ENCODE measurements at regions not wholly inside any gene's neighbourhood (a gene's known extent, or its start where the extent isn't known, plus 50 kb on each side); places are given as distances from the start of the nearest gene placed in this dataset.
"Not testable (repeated sequence)": the region's sequence is repeated elsewhere in the genome, so short reads cannot be mapped to it uniquely, and the experiment has no call there.

DNA sequence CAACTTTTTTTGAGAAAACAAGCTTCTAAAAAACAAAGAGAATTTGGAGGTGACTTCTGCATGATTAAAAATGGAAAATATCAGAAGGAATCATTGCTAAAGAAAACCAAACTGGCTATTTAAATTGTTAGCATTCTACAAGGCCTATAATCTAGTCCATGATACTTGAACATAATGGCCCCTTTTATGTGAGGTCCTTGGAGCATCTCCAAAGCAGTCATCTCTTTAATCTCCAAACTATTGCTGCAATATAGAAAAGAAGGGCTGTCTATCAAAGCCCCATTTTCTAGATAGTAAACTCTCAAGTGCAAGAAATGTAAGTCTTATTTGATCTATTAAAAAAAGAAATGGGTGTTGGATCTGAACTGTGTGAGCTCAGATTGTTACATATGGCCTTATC lies 615.1 kb downstream of the CENPC start:
- DNase-seq (ENCODE audit: low read depth) = no peak
- Histone ChIP-seq H3K79me2 (ENCODE audit: insufficient read depth, low read length) (no peaks in the 10 kb centered on the region), H3K4me3 (ENCODE audit: insufficient read depth, low read depth, low read length) (no peak overlapping the region), H3K4me2 (ENCODE audit: low read length) (no peak overlapping the region), H3K9ac (ENCODE audit: low read length) (no peak overlapping the region), H3K27ac (ENCODE audit: low read depth, low read length) (no peak overlapping the region), H3K9me3 (ENCODE audit: insufficient read depth, low read depth, low read length) (no peaks in the 10 kb centered on the region), H4K20me1 (ENCODE audit: insufficient read depth, low read length) (no peaks in the 10 kb centered on the region), H3K36me3 (ENCODE audit: insufficient read depth, low read length) (no peaks in the 10 kb centered on the region), H3K27me3 (ENCODE audit: insufficient read depth, low read length) (no peaks in the 10 kb centered on the region), H2AFZ (ENCODE audit: low read depth, low read length) (no peak overlapping the region), H3K4me1 (ENCODE audit: insufficient read depth, low read length) (no peaks in the 10 kb centered on the region)
- H3K27me3 Mint-ChIP-seq (ENCODE audit: low read depth, unreplicated experiment) = no peaks in the 10 kb centered on the region
- no peak for FAIRE-seq
- no peak overlapping the region for H3K4me3 Mint-ChIP-seq (ENCODE audit: unreplicated experiment)
- no peaks in the 10 kb centered on the region for H3K9me3 Mint-ChIP-seq (ENCODE audit: unreplicated experiment)
- H3K36me3 Mint-ChIP-seq (ENCODE audit: low read depth, unreplicated experiment) = no peaks in the 10 kb centered on the region
- no peak overlapping the region for H3K27ac Mint-ChIP-seq (ENCODE audit: unreplicated experiment)
- TF ChIP-seq, protein P1, sequence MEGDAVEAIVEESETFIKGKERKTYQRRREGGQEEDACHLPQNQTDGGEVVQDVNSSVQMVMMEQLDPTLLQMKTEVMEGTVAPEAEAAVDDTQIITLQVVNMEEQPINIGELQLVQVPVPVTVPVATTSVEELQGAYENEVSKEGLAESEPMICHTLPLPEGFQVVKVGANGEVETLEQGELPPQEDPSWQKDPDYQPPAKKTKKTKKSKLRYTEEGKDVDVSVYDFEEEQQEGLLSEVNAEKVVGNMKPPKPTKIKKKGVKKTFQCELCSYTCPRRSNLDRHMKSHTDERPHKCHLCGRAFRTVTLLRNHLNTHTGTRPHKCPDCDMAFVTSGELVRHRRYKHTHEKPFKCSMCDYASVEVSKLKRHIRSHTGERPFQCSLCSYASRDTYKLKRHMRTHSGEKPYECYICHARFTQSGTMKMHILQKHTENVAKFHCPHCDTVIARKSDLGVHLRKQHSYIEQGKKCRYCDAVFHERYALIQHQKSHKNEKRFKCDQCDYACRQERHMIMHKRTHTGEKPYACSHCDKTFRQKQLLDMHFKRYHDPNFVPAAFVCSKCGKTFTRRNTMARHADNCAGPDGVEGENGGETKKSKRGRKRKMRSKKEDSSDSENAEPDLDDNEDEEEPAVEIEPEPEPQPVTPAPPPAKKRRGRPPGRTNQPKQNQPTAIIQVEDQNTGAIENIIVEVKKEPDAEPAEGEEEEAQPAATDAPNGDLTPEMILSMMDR (IDR thresholded peaks at IDR 0.05; ENCODE audit: insufficient read depth, low read depth, low read length) = no peak
- H3K4me1 Mint-ChIP-seq (ENCODE audit: low read depth, unreplicated experiment) = no peaks in the 10 kb centered on the region

DNA sequence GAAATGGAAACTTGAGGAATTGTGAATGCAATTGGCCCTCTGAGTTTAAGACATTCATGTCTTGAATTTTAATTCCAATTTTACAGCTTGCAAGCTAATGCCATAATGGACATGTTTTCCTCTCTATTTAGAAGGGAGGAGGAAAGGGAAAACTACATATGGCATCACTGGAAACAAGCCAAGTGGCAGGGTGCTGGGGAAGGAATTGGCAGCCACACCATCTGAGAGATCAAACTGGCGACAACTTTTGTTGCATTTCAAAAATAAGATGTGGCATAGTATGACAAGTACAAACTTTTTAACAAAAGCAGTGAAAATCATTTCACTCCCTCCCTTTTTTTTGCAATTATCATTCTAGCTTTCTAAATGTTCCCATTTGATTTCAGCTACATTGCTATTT lies 615.6 kb downstream of the CENPC start:
- H3K36me3 Mint-ChIP-seq (ENCODE audit: low read depth, unreplicated experiment) = no peaks in the 10 kb centered on the region
- no peaks in the 10 kb centered on the region for H3K36me3 ChIP-seq (ENCODE audit: insufficient read depth, low read length)
- TF ChIP-seq EZH2 (IDR thresholded peaks at IDR 0.05; ENCODE audit: insufficient read depth, low read length) = no peak
- TF ChIP-seq, protein P1 (IDR thresholded peaks at IDR 0.05; ENCODE audit: insufficient read depth, low read depth, low read length) = no peak
- no peaks in the 10 kb centered on the region for H3K4me1 Mint-ChIP-seq (ENCODE audit: low read depth, unreplicated experiment)
- H3K27me3 Mint-ChIP-seq (ENCODE audit: low read depth, unreplicated experiment) = no peaks in the 10 kb centered on the region
- no peak for DNase-seq (ENCODE audit: low read depth)
- no peak overlapping the region for H3K4me3 Mint-ChIP-seq (ENCODE audit: unreplicated experiment)
- no peak overlapping the region for H3K9ac ChIP-seq (ENCODE audit: low read length)
- H3K4me1 ChIP-seq (ENCODE audit: insufficient read depth, low read length) = no peaks in the 10 kb centered on the region
- H4K20me1 ChIP-seq (ENCODE audit: insufficient read depth, low read length) = no peaks in the 10 kb centered on the region
- no peak overlapping the region for H3K4me3 ChIP-seq (ENCODE audit: insufficient read depth, low read depth, low read length)
- H3K27me3 ChIP-seq (ENCODE audit: insufficient read depth, low read length) = no peaks in the 10 kb centered on the region
- no peak overlapping the region for H3K27ac ChIP-seq (ENCODE audit: low read depth, low read length)
- no peaks in the 10 kb centered on the region for H3K9me3 Mint-ChIP-seq (ENCODE audit: unreplicated experiment)
- H3K27ac Mint-ChIP-seq (ENCODE audit: unreplicated experiment) = no peak overlapping the region
- no peak overlapping the region for H2AFZ ChIP-seq (ENCODE audit: low read depth, low read length)
- H3K9me3 ChIP-seq (ENCODE audit: insufficient read depth, low read depth, low read length) = no peaks in the 10 kb centered on the region
- FAIRE-seq = no peak
- H3K4me2 ChIP-seq (ENCODE audit: low read length) = no peak overlapping the region
- H3K79me2 ChIP-seq (ENCODE audit: insufficient read depth, low read length) = no peaks in the 10 kb centered on the region

DNA sequence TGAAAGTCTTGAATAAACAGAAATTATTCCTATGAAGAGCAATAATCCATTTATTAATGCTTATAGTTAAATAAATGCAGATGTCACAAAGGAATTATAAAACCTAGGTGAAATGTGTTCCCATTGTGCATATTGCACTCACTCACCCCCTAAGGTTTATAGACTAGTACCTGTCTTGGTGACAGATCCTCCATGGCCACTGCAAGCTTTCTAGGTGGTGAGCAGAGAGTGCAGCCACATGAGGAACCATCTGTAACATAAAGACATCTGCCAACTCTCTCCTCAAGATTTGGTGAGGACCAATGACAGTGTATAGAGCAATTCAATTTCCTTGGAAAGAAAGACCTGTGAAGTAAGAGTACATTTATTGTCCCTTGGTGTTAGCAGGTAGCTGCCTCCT lies 616.4 kb downstream of the CENPC start:
- H3K9me3 Mint-ChIP-seq (ENCODE audit: unreplicated experiment); H3K4me1 ChIP-seq (ENCODE audit: insufficient read depth, low read length); DNase-seq (ENCODE audit: low read depth); H4K20me1 ChIP-seq (ENCODE audit: insufficient read depth, low read length); H3K36me3 ChIP-seq (ENCODE audit: insufficient read depth, low read length); H3K4me3 ChIP-seq (ENCODE audit: insufficient read depth, low read depth, low read length); H3K27ac Mint-ChIP-seq (ENCODE audit: unreplicated experiment); H2AFZ ChIP-seq (ENCODE audit: low read depth, low read length); H3K9me3 ChIP-seq (ENCODE audit: insufficient read depth, low read depth, low read length); H3K9ac ChIP-seq (ENCODE audit: low read length); H3K27me3 ChIP-seq (ENCODE audit: insufficient read depth, low read length); H3K27me3 Mint-ChIP-seq (ENCODE audit: low read depth, unreplicated experiment); H3K4me2 ChIP-seq (ENCODE audit: low read length); H3K36me3 Mint-ChIP-seq (ENCODE audit: low read depth, unreplicated experiment); H3K4me3 Mint-ChIP-seq (ENCODE audit: unreplicated experiment); H3K27ac ChIP-seq (ENCODE audit: low read depth, low read length); H3K79me2 ChIP-seq (ENCODE audit: insufficient read depth, low read length); H3K4me1 Mint-ChIP-seq (ENCODE audit: low read depth, unreplicated experiment): not testable (repeated sequence)
- peak; percentile 50 for FAIRE-seq

Data from astrocyte (in vitro differentiated cells and primary cell).